ENCODE measurements at regions not wholly inside any gene's neighbourhood (a gene's known extent, or its start where the extent isn't known, plus 50 kb on each side); places are given as distances from the start of the nearest gene placed in this dataset.
"Not testable (repeated sequence)": the region's sequence is repeated elsewhere in the genome, so short reads cannot be mapped to it uniquely, and the experiment has no call there.

GRCh38 chr22:23500508-23501260 is 79.4 kb downstream of the IGLL1 start:
- DNase-seq (ENCODE audit: low spot score): no peak

- DNase-seq (ENCODE audit: low spot score): no peak
These were observed 80.1 kb downstream of the IGLL1 start for GRCh38 chr22:23499845-23500500.

- DNase-seq (ENCODE audit: low spot score): no peak
These were observed 81.0 kb downstream of the IGLL1 start for GRCh38 chr22:23498811-23499798.

- DNase-seq (ENCODE audit: low spot score): not testable (repeated sequence)
These were observed 82.2 kb downstream of the IGLL1 start for GRCh38 chr22:23497889-23498288.

- no peak for DNase-seq (ENCODE audit: low spot score)
These were observed 82.8 kb downstream of the IGLL1 start for GRCh38 chr22:23497016-23497885.

GRCh38 chr22:23496445-23496833 is 83.7 kb downstream of the IGLL1 start:
- no peak for DNase-seq (ENCODE audit: low spot score)

GRCh38 chr22:23495614-23496444 is 84.3 kb downstream of the IGLL1 start:
- DNase-seq (ENCODE audit: low spot score): no peak

- DNase-seq (ENCODE audit: low spot score): no peak
These were observed 85.2 kb downstream of the IGLL1 start for GRCh38 chr22:23494930-23495266.

- DNase-seq (ENCODE audit: low spot score): no peak
These were observed 94.6 kb downstream of the IGLL1 start for GRCh38 chr22:23485490-23485889.

GRCh38 chr22:23484651-23485050 is 95.4 kb downstream of the IGLL1 start:
- no peak for DNase-seq (ENCODE audit: low spot score)

GRCh38 chr22:23481369-23481768 is 98.7 kb downstream of the IGLL1 start:
- no peak for DNase-seq (ENCODE audit: low spot score)

GRCh38 chr22:23478175-23478574 is 101.9 kb downstream of the IGLL1 start:
- no peak for DNase-seq (ENCODE audit: low spot score)

- not testable (repeated sequence) for DNase-seq (ENCODE audit: low spot score)
These were observed 105.6 kb downstream of the IGLL1 start for GRCh38 chr22:23474531-23474930.

GRCh38 chr22:23473901-23474300 is 106.2 kb downstream of the IGLL1 start:
- DNase-seq (ENCODE audit: low spot score): no peak

GRCh38 chr22:23472376-23472775 is 107.7 kb downstream of the IGLL1 start:
- DNase-seq (ENCODE audit: low spot score): not testable (repeated sequence)

GRCh38 chr22:23471698-23472097 is 108.4 kb downstream of the IGLL1 start:
- no peak for DNase-seq (ENCODE audit: low spot score)

GRCh38 chr22:23470811-23471389 is 109.2 kb downstream of the IGLL1 start:
- DNase-seq (ENCODE audit: low spot score): no peak

GRCh38 chr22:23467721-23468294 is 112.3 kb downstream of the IGLL1 start:
- no peak for DNase-seq (ENCODE audit: low spot score)

GRCh38 chr22:23466351-23466750 is 113.7 kb downstream of the IGLL1 start:
- no peak for DNase-seq (ENCODE audit: low spot score)

- not testable (repeated sequence) for DNase-seq (ENCODE audit: low spot score)
These were observed 115.3 kb downstream of the IGLL1 start for GRCh38 chr22:23464796-23465195.

Measured in cerebellar cortex (tissue), 1 donor.